Activated CD4-positive, alpha-beta T cell treated with anti-CD3 and anti-CD28 coated beads, Interleukin-2, amount 10 ng/mL, durations not matched to agents 24 days and 14 days (primary cell): ENCODE measurements at regions not wholly inside any gene's neighbourhood (a gene's known extent, or its start where the extent isn't known, plus 50 kb on each side); places are given as distances from the start of the nearest gene placed in this dataset.
"Not testable (repeated sequence)": the region's sequence is repeated elsewhere in the genome, so short reads cannot be mapped to it uniquely, and the experiment has no call there.

Source experiments
- DNase-seq: peaks from one replicate; pipeline ENCODE4 v3.0.0; 2022
- H3K27ac Mint-ChIP-seq: one replicate; pipeline ENCODE4 v1.8.0; 2022; ENCODE audit warnings: mild to moderate bottlenecking, mixed read lengths
- H3K27me3 Mint-ChIP-seq: one replicate; pipeline ENCODE4 v1.8.0; 2022; ENCODE audit warnings: mixed read lengths
- H3K36me3 Mint-ChIP-seq: one replicate; pipeline ENCODE4 v1.8.0; 2022; ENCODE audit warnings: low read depth, mild to moderate bottlenecking, mixed read lengths
- H3K4me1 Mint-ChIP-seq: one replicate; pipeline ENCODE4 v1.8.0; 2021; ENCODE audit warnings: mixed read lengths
- H3K4me3 Mint-ChIP-seq: one replicate; pipeline ENCODE4 v1.8.0; 2022; ENCODE audit warnings: mild to moderate bottlenecking, moderate library complexity, mixed read lengths
- H3K9me3 Mint-ChIP-seq: one replicate; pipeline ENCODE4 v1.8.0; 2021; ENCODE audit warnings: mixed read lengths
- intact Hi-C: fragments of 100-400 bp; cut with micrococcal nuclease; formaldehyde crosslinking; loops from one replicate; pipeline ENCODE4 v1.15.1; 2023

DNA sequence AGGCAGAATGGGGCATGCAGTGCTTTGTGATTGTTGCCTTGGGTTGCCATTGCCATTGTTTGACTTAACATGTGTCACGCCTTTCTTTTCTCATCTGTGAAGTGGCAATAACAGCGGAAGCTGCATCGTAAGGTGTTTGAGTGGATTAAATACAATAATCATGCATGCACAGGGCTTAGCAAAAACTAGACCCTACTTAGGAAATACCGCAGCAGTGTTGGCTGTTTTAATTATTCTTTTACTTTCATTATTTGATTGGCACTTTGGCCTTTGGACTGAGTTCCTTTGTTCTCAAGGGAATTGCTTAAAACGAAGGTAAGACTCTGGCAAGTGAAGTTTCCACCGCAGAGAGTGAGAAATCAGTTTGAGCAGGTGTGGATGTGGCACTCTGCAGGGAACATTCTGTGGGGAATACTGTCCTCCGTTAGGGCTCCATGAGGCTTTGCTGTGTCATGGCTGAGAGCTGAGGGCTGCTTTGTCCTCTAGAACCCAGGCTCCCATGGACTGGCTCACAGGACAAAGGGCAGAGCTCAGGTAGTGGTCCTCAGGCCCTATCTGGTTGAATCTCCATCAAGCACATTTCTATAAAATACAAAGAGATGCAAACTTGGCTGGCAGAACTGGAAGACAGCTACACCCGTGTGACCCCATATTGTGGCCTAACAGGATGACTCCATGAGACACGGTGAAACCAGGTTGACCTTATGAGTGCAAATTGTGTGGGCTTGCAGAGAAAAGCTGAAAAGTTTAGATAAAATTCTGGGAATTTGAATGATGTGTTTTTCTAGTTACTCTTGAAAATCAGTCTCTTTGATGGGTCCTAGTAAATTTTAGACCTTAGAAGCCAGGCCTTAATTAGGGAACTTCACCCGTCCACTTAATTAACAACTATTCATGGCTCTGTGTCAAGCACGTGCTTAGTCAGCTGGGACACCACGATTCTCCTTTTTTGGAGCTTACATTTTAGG is 407.2 kb downstream of the KCNRG start:
- Mint-ChIP-seq H3K4me3 (no peak overlapping the region), H3K27ac (no peak overlapping the region)

DNA sequence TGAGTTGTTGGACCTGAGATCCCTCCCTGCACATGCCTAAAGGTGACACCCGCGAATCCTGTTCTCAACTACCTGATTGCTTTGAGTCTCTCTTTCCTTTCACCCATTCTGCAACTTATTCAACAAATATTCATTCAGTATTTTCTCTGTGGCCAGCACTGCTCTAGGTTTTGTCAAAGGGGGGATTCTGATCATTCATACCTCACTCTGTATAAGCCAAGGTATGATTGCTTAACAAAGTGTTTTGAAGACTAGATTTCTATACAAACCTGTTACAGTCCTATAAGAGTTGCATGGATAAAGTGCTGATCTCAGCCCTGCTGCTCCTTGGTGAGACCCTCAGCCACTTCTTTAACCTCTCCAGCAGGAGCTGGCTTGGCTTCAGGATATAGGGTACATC is 409.7 kb downstream of the KCNRG start:
- H3K9me3 Mint-ChIP-seq: peaks cover 5% of the 10 kb centered on the region
- H3K4me1 Mint-ChIP-seq: peaks cover 14% of the 10 kb centered on the region
- no peaks in the 10 kb centered on the region for H3K27me3 Mint-ChIP-seq
- H3K27ac Mint-ChIP-seq: no peak overlapping the region
- H3K4me3 Mint-ChIP-seq: no peak overlapping the region
- intact Hi-C loops: loop anchor here (5.0 to 10.0 kb wide), 4 partner anchors 178 to 490 kb away; no protein-coding TSS in a partner anchor
- H3K36me3 Mint-ChIP-seq: no peaks in the 10 kb centered on the region
- no peak for DNase-seq

More for the DNA sequence above, 407.2 kb downstream of the KCNRG start:
- Mint-ChIP-seq H3K27me3 (no peaks in the 10 kb centered on the region), H3K36me3 (no peaks in the 10 kb centered on the region), H3K4me1 (peaks cover 9% of the 10 kb centered on the region), H3K9me3 (peaks cover 5% of the 10 kb centered on the region)
- DNase-seq: no peak
- intact Hi-C loops: loop anchor here (10.0 kb wide), 2 partner anchors 198 to 492 kb away; no protein-coding TSS in a partner anchor

GRCh38 chr13:50425772-50426171 is 410.5 kb downstream of the KCNRG start:
- H3K9me3 Mint-ChIP-seq: peaks cover 5% of the 10 kb centered on the region
- intact Hi-C loops: loop anchor here (5.0 to 10.0 kb wide), 4 partner anchors 178 to 489 kb away; no protein-coding TSS in a partner anchor
- no peaks in the 10 kb centered on the region for H3K27me3 Mint-ChIP-seq
- no peak for DNase-seq
- no peak overlapping the region for H3K27ac Mint-ChIP-seq
- peaks cover 14% of the 10 kb centered on the region for H3K4me1 Mint-ChIP-seq
- no peaks in the 10 kb centered on the region for H3K36me3 Mint-ChIP-seq
- no peak overlapping the region for H3K4me3 Mint-ChIP-seq

- no peak overlapping the region for H3K4me3 Mint-ChIP-seq
- peaks cover 5% of the 10 kb centered on the region for H3K9me3 Mint-ChIP-seq
- no peaks in the 10 kb centered on the region for H3K27me3 Mint-ChIP-seq
- H3K4me1 Mint-ChIP-seq: peaks cover 14% of the 10 kb centered on the region
- H3K36me3 Mint-ChIP-seq: no peaks in the 10 kb centered on the region
- DNase-seq: no peak
- no peak overlapping the region for H3K27ac Mint-ChIP-seq
- intact Hi-C loops: loop anchor here (5.0 to 10.0 kb wide), 4 partner anchors 180 to 488 kb away; no protein-coding TSS in a partner anchor
Observed at GRCh38 chr13:50426927-50427326, 411.7 kb downstream of the KCNRG start.

DNA sequence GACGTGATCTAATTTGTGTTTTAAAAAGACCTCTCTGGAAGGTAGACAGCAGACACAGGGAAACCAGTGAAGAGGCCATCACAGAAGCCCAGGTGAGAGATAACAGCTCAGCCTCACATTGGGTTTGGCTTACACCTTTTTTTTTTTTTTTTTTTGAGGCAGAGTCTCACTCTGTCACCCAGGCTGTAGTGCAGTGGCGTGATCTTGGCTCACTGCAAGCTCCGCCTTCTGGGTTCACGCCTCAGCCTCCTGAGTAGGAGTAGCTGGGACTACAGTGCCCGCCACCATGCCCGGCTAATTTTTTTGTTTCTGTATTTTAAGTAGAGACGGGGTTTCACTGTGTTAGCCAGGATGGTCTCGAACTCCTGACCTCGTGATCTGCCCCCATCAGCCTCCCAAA is 412.3 kb downstream of the KCNRG start:
- not testable (repeated sequence) for H3K27me3 Mint-ChIP-seq, H3K27ac Mint-ChIP-seq, H3K36me3 Mint-ChIP-seq, H3K4me3 Mint-ChIP-seq, H3K4me1 Mint-ChIP-seq, H3K9me3 Mint-ChIP-seq
- intact Hi-C loops: loop anchor here (5.0 to 10.0 kb wide), 4 partner anchors 180 to 487 kb away; no protein-coding TSS in a partner anchor
- DNase-seq: peak; percentile 10

DNA sequence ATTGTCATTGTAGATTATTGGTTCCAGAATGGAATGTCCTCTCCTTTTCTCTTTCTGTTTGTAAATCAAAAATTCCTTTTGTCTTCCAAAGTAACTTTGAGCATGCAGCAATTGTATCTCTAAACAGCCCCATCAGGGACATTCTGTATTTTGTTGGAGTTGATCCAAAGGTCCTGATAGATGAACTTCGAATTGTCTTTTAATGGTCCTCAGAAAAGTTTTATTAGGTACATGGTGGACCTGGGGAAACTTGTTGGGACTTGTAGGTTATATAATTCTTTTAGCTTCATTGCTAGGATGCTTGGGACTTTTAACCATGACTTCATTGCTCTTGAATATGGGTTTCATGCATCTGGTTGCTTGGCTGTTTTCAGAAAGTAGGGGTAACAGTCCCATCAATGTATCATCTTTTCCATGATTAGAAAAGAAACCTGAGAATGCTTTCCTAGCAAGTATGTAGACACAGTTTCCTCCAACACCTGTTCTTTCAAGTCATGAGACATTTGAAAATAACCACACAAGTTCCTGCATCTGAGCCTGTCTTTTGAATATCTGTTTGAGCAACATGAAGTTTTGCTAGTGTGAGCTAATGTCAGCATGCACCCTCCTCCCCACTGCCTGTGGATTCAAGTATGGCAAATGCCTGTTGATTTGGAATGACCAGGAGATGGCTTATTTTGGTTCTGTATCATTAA is 413.1 kb downstream of the KCNRG start:
- Mint-ChIP-seq H3K4me3 (no peak overlapping the region), H3K27me3 (peaks cover under 1% of the 10 kb centered on the region), H3K27ac (peak overlapping the region; percentile 10), H3K4me1 (peaks cover 7% of the 10 kb centered on the region), H3K9me3 (peaks cover 5% of the 10 kb centered on the region), H3K36me3 (no peaks in the 10 kb centered on the region)
- intact Hi-C loops: loop anchor here (2.0 to 10.0 kb wide), 5 partner anchors 62 to 486 kb away; no protein-coding TSS in a partner anchor
- peak; percentile 54 for DNase-seq

GRCh38 chr13:50435011-50435410 is 408.5 kb downstream of the DLEU7 start:
- Mint-ChIP-seq H3K36me3 (no peaks in the 10 kb centered on the region), H3K4me1 (no peaks in the 10 kb centered on the region), H3K27me3 (peaks cover 5% of the 10 kb centered on the region), H3K27ac (no peak overlapping the region), H3K9me3 (no peaks in the 10 kb centered on the region), H3K4me3 (no peak overlapping the region)
- intact Hi-C loops: no loop called here
- DNase-seq: no peak

DNA sequence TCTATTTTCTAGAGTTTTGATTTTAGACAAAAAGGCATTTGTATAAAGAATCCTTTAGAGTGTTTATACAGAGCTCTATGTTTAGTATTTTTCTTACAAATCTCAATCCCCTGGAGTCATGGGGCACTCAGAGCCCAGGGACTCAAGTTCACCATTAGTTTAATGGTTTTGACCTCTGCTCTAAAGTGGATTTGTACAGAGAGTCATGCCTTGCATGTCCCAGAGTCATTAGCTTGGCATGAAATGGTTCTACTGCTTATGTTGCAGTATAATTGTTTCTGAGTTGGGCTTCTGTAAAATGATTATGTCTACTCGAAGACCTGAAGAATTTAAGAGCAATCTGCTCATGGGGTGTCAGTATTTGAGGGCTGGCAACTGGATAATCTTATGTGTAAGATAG is 406.2 kb downstream of the DLEU7 start:
- peak; percentile 30 for DNase-seq
- Mint-ChIP-seq H3K27ac (no peak overlapping the region), H3K9me3 (no peaks in the 10 kb centered on the region), H3K36me3 (no peaks in the 10 kb centered on the region), H3K4me3 (no peak overlapping the region), H3K27me3 (peaks cover 10% of the 10 kb centered on the region), H3K4me1 (no peaks in the 10 kb centered on the region)
- intact Hi-C loops: no loop called here

- H3K27me3 Mint-ChIP-seq: peaks cover 10% of the 10 kb centered on the region
- intact Hi-C loops: no loop called here
- peak; percentile 29 for DNase-seq
- no peaks in the 10 kb centered on the region for H3K36me3 Mint-ChIP-seq
- H3K27ac Mint-ChIP-seq: no peak overlapping the region
- H3K9me3 Mint-ChIP-seq: no peaks in the 10 kb centered on the region
- peaks cover 4% of the 10 kb centered on the region for H3K4me1 Mint-ChIP-seq
- no peak overlapping the region for H3K4me3 Mint-ChIP-seq
Observed at GRCh38 chr13:50438351-50438750, 405.1 kb downstream of the DLEU7 start.

DNA sequence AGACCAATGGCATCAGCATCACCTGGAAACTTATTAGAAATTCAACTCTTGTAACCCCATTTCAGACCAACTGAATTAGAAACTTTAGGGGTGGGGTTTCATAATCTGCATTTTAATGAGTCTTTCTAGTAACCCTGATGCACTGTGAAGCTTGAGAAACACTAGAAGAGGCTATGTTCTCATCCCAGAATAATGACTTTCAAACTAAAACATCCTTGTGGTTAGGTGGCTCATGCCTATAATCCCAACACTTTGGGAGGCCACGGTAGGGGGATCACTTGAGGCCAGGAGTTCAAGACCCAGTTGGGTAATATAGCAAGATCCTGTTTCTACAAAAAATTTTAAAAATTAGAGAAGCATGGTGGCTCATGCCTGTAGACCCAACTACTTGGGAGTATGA is 402.4 kb downstream of the DLEU7 start:
- intact Hi-C loops: no loop called here
- H3K4me1 Mint-ChIP-seq: peaks cover 4% of the 10 kb centered on the region

GRCh38 chr13:50444726-50445125 is 398.8 kb downstream of the DLEU7 start:
- H3K27ac Mint-ChIP-seq: no peak overlapping the region
- DNase-seq: peak; percentile 33
- peaks cover 3% of the 10 kb centered on the region for H3K9me3 Mint-ChIP-seq
- H3K4me3 Mint-ChIP-seq: no peak overlapping the region
- intact Hi-C loops: no loop called here
- H3K36me3 Mint-ChIP-seq: no peaks in the 10 kb centered on the region
- H3K27me3 Mint-ChIP-seq: peaks cover 17% of the 10 kb centered on the region
- H3K4me1 Mint-ChIP-seq: peaks cover 4% of the 10 kb centered on the region

More for the DNA sequence above, 402.4 kb downstream of the DLEU7 start:
- DNase-seq: peak; percentile 21
- Mint-ChIP-seq H3K9me3 (no peaks in the 10 kb centered on the region), H3K27ac (no peak overlapping the region), H3K27me3 (peaks cover 14% of the 10 kb centered on the region), H3K4me3 (no peak overlapping the region), H3K36me3 (no peaks in the 10 kb centered on the region)

GRCh38 chr13:50446611-50447010 is 396.9 kb downstream of the DLEU7 start:
- peaks cover 3% of the 10 kb centered on the region for H3K9me3 Mint-ChIP-seq
- H3K36me3 Mint-ChIP-seq: no peaks in the 10 kb centered on the region
- DNase-seq: no peak
- no peak overlapping the region for H3K4me3 Mint-ChIP-seq
- intact Hi-C loops: no loop called here
- no peak overlapping the region for H3K27ac Mint-ChIP-seq
- peaks cover 11% of the 10 kb centered on the region for H3K27me3 Mint-ChIP-seq
- H3K4me1 Mint-ChIP-seq: peaks cover 4% of the 10 kb centered on the region

- peaks cover 2% of the 10 kb centered on the region for H3K4me1 Mint-ChIP-seq
- H3K9me3 Mint-ChIP-seq: peaks cover 3% of the 10 kb centered on the region
- H3K4me3 Mint-ChIP-seq: no peak overlapping the region
- H3K27me3 Mint-ChIP-seq: peaks cover 11% of the 10 kb centered on the region
- DNase-seq: no peak
- intact Hi-C loops: no loop called here
- no peaks in the 10 kb centered on the region for H3K36me3 Mint-ChIP-seq
- H3K27ac Mint-ChIP-seq: no peak overlapping the region
Observed at GRCh38 chr13:50448535-50448998, 394.9 kb downstream of the DLEU7 start.

- H3K4me1 Mint-ChIP-seq: peaks cover 2% of the 10 kb centered on the region
- peaks cover 11% of the 10 kb centered on the region for H3K27me3 Mint-ChIP-seq
- H3K4me3 Mint-ChIP-seq: no peak overlapping the region
- no peaks in the 10 kb centered on the region for H3K36me3 Mint-ChIP-seq
- intact Hi-C loops: no loop called here
- H3K9me3 Mint-ChIP-seq: peaks cover 3% of the 10 kb centered on the region
- no peak overlapping the region for H3K27ac Mint-ChIP-seq
- DNase-seq: no peak
Observed at GRCh38 chr13:50449465-50449864, 394.0 kb downstream of the DLEU7 start.
